ENCODE measurements at regions not wholly inside any gene's neighbourhood (a gene's known extent, or its start where the extent isn't known, plus 50 kb on each side); places are given as distances from the start of the nearest gene placed in this dataset.

DNA sequence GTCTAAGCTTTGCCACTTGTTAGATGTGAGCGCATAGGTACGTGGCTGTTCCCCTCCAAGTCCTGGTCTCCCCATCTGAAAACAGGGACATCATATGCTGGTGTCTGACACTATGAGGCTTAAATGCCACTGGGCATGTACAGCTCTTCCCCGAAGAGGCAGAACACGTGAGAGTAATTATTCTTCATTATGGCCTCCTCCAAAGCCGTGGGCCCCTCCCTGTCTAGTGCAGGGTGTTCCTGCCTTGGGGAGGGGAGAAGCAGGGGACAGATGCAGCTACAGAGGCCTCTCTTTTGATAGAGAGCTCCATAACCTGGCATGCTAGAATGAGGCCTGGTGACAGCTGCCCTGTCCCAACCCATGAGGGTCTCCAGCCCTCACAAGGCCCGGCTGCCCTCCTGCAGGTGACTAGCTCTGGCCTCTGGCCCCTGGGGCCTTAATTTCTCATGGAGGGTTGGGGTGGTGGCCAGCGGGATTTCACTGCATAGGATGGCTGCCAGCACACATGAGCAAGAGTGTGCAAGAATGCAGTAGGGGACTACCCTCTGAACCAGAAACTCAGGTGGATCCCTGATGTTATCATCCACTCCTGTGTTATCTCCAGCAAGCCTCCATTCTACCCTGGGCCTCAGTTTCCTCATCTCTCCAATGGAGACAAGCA lies 334.6 kb downstream of the MN1 start:
- DNase-seq = no peak
- WGBS (ENCODE audit: insufficient coverage) = 75% methylated on average over 6 of the region's 7 CpGs
- Histone ChIP-seq H3K9me3 (replicated peaks; ENCODE audit: control insufficient read depth, low read depth, low read length) (peaks cover 3% of the 10 kb centered on the region), H3K4me1 (ENCODE audit: control insufficient read depth, insufficient read depth, low read length) (peaks cover 18% of the 10 kb centered on the region), H3K27me3 (ENCODE audit: control insufficient read depth, insufficient read depth, low read length) (peaks cover 21% of the 10 kb centered on the region), H3K4me3 (ENCODE audit: low read length) (no peak overlapping the region), H3K27ac (ENCODE audit: low read length) (peak overlapping the region; percentile 29), H3K36me3 (ENCODE audit: control insufficient read depth, insufficient read depth, low read length) (no peaks in the 10 kb centered on the region)

DNA sequence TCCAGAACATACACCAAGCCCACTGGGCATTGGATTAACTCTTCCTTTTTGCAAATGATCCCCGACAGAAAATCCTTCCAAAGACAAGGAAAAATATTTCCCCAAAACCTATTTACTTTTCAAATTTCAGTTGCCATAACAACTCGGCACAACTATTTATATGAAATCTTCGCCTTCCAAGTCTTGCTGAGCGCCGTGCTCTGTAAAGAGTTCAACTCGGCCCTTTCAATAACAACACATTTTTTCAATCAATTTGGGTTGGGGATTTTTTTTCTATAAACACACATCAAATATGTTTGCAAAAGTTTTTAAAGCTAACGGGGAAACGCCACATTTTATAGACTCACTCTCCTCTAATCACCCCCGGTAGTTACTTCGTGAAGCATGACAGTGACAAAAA lies 333.8 kb downstream of the MN1 start:
- peak; percentile 94 for DNase-seq
- 0% methylated on average over 1 of the region's 10 CpGs for WGBS (ENCODE audit: insufficient coverage)
- peaks cover 14% of the 10 kb centered on the region for H3K27me3 ChIP-seq (ENCODE audit: control insufficient read depth, insufficient read depth, low read length)
- peak overlapping the region; percentile 79 for H3K27ac ChIP-seq (ENCODE audit: low read length)
- H3K9me3 ChIP-seq (replicated peaks; ENCODE audit: control insufficient read depth, low read depth, low read length) = peaks cover 3% of the 10 kb centered on the region
- H3K4me3 ChIP-seq (ENCODE audit: low read length) = no peak overlapping the region
- H3K36me3 ChIP-seq (ENCODE audit: control insufficient read depth, insufficient read depth, low read length) = no peaks in the 10 kb centered on the region
- H3K4me1 ChIP-seq (ENCODE audit: control insufficient read depth, insufficient read depth, low read length) = peaks cover 18% of the 10 kb centered on the region

DNA sequence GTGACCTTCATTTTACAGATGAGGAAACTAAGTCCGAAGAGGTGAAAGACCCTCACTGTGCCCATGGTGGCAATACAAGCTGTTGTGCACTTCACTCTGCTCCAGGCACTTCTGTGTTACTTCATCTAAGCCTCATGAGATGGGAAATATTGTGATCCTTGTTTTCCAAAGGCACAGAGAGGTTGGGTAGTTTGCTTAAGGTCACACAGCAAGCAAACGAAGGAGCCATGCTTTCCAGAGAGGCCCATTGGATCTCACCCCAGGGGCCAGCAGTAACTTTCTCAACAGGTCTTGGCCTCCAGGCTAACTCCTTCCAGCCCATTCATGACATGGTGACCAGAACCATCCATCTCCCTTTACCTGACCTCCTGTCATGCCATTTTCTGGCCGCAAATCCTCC lies 332.8 kb downstream of the MN1 start:
- H3K4me3 ChIP-seq (ENCODE audit: low read length) = no peak overlapping the region
- H3K27me3 ChIP-seq (ENCODE audit: control insufficient read depth, insufficient read depth, low read length) = peaks cover 9% of the 10 kb centered on the region
- no peaks in the 10 kb centered on the region for H3K36me3 ChIP-seq (ENCODE audit: control insufficient read depth, insufficient read depth, low read length)
- no peak overlapping the region for H3K27ac ChIP-seq (ENCODE audit: low read length)
- WGBS (ENCODE audit: insufficient coverage) = 55% methylated on average over 3 of the region's 3 CpGs
- H3K4me1 ChIP-seq (ENCODE audit: control insufficient read depth, insufficient read depth, low read length) = peaks cover 18% of the 10 kb centered on the region
- DNase-seq = no peak
- H3K9me3 ChIP-seq (replicated peaks; ENCODE audit: control insufficient read depth, low read depth, low read length) = peaks cover under 1% of the 10 kb centered on the region

DNA sequence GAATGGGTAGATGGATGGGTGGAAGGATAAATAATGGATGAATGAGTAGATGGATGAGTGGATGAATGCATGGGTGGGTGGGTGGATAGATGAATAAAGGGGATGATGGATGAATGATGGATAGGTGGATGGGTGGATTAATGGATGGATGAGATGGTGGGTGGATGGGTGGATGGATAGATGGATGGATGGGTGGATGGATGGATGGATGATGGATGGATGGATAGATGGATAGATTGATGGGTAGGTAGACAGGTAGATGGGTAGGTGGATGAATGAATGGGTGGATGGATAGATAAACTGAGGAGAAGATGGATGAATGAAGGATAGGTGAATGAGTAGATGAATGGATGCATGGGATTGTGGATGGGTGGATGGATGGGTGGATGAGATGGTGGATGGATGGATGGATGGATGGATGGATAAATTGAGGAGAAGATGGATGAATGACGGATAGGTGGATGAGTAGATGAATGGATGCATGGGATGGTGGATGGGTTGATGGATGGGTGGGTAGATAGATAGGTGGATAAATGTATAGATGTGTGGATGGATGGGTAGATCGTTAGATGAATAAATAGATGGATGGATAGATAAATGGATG lies 331.3 kb downstream of the MN1 start:
- no peak overlapping the region for H3K27ac ChIP-seq (ENCODE audit: low read length)
- DNase-seq = no peak
- no peaks in the 10 kb centered on the region for H3K36me3 ChIP-seq (ENCODE audit: control insufficient read depth, insufficient read depth, low read length)
- peaks cover 7% of the 10 kb centered on the region for H3K27me3 ChIP-seq (ENCODE audit: control insufficient read depth, insufficient read depth, low read length)
- 96% methylated on average over 2 of the region's 2 CpGs for WGBS (ENCODE audit: insufficient coverage)
- H3K4me3 ChIP-seq (ENCODE audit: low read length) = no peak overlapping the region
- H3K9me3 ChIP-seq (replicated peaks; ENCODE audit: control insufficient read depth, low read depth, low read length) = no peaks in the 10 kb centered on the region
- H3K4me1 ChIP-seq (ENCODE audit: control insufficient read depth, insufficient read depth, low read length) = peaks cover 26% of the 10 kb centered on the region

DNA sequence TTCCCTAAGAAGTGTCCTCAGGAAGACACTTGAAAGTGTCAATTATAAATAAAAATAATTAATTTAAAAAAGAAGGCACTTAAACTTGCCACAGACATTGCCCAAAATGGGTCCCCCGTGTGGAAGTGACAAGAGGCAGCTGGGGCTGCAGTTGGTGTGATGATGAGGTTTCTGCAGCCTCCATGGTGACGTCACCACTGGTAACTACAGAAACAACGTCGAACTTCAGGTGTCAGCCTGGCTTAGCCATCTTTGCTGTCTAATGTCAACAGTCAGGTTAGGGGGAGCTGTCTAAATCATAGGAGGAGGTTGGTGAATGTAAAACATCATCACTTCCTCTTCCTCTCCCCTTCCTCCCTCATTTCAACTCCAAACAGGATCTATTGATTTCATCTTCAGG lies 328.6 kb downstream of the MN1 start:
- WGBS (ENCODE audit: insufficient coverage) = 33% methylated on average over 1 of the region's 4 CpGs
- Histone ChIP-seq H3K27me3 (ENCODE audit: control insufficient read depth, insufficient read depth, low read length) (peaks cover 17% of the 10 kb centered on the region), H3K27ac (ENCODE audit: low read length) (no peak overlapping the region), H3K9me3 (replicated peaks; ENCODE audit: control insufficient read depth, low read depth, low read length) (no peaks in the 10 kb centered on the region), H3K4me1 (ENCODE audit: control insufficient read depth, insufficient read depth, low read length) (peaks cover 18% of the 10 kb centered on the region), H3K4me3 (ENCODE audit: low read length) (no peak overlapping the region), H3K36me3 (ENCODE audit: control insufficient read depth, insufficient read depth, low read length) (no peaks in the 10 kb centered on the region)
- no peak for DNase-seq

DNA sequence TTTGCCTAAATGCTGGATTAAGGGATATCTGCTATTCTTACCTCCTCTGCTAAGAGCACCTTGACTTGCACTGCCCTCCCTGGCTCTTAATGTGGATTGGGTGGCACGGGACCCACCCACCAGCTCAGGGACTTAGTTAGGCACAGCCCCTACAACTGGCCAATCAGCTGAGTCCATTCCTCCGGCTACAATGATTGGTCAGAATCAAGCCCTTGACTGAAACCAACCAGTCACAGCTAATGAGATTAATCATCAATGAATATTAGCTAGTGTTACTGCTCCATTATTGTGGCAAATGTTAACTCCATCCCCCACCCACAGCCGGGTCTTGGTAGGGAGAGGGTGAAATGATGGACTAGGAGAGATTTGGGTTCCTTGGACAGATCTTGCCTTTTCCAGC lies 328.0 kb downstream of the MN1 start:
- Histone ChIP-seq H3K27ac (ENCODE audit: low read length) (no peak overlapping the region), H3K36me3 (ENCODE audit: control insufficient read depth, insufficient read depth, low read length) (no peaks in the 10 kb centered on the region), H3K4me1 (ENCODE audit: control insufficient read depth, insufficient read depth, low read length) (peaks cover 13% of the 10 kb centered on the region), H3K4me3 (ENCODE audit: low read length) (no peak overlapping the region), H3K9me3 (replicated peaks; ENCODE audit: control insufficient read depth, low read depth, low read length) (no peaks in the 10 kb centered on the region), H3K27me3 (ENCODE audit: control insufficient read depth, insufficient read depth, low read length) (peaks cover 17% of the 10 kb centered on the region)
- no peak for DNase-seq
- WGBS (ENCODE audit: insufficient coverage) = 100% methylated on average over 1 of the region's 3 CpGs

DNA sequence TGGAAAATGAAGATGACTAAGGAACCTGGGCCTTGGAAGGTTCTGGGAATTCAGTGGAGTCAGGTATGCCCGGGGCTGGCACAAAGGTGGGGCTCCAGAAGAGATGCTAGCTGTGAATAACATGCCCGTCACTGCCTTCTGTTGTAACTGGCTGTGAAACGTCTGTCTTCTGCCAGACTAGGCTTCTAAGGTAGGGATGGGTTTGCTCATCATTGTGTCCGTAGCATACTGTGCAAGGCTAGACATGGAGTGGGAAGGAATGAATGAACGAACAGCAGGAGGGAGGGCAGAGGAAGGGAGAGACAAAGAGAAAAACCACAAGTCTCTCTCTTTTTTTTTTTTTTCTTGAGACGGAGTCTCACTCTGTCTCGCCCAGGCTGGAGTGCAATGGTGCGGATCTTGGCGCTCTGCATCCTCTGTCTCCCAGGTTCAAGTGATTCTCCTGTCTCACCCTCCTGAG lies 327.4 kb downstream of the MN1 start:
- Histone ChIP-seq H3K27me3 (ENCODE audit: control insufficient read depth, insufficient read depth, low read length) (peaks cover 14% of the 10 kb centered on the region), H3K27ac (ENCODE audit: low read length) (no peak overlapping the region), H3K4me3 (ENCODE audit: low read length) (no peak overlapping the region), H3K9me3 (replicated peaks; ENCODE audit: control insufficient read depth, low read depth, low read length) (no peaks in the 10 kb centered on the region), H3K36me3 (ENCODE audit: control insufficient read depth, insufficient read depth, low read length) (no peaks in the 10 kb centered on the region), H3K4me1 (ENCODE audit: control insufficient read depth, insufficient read depth, low read length) (peaks cover 13% of the 10 kb centered on the region)
- 62% methylated on average over 3 of the region's 9 CpGs for WGBS (ENCODE audit: insufficient coverage)
- no peak for DNase-seq

DNA sequence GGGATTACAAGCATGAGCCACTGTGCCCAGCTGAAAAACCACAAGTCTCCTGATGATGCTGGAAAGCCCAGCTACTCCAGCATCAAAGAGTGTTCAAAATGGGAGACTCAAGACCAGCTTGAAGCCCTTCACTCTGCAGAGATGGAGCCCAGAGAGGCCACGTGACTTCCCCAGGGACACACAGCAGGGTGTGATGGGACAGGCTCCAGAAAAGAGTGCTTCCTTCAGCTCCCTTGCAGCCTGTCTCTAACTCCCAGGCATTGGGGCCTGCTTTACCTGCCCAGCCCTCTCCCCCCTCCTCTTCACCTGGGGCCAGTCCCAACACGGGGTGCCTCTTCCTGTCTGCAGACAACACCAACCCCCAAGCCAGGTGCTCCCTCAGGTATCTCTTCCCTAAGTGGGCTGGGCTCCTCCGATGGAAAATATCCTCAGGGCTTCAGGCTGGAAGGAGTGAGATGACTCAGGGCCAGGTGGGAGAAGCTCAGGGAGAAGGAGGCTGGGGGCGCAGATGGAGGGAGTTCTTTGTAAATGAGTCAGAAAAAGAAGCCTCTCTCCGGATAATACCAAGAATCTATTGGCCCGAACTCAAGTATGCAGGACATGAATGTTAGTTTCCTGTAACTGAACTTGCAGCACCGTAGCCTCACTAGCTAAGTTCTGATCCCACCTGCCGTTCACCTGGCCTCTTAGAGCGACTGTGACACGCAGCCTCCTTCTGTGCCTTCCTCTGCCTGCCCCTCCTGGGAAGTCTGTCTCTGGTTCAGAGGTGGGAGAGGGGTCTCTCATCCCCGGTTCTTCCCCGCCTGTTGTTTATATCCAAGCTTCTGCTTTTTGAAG lies 326.6 kb downstream of the MN1 start:
- WGBS (ENCODE audit: insufficient coverage) = 14% methylated on average over 4 of the region's 12 CpGs
- Histone ChIP-seq H3K27ac (ENCODE audit: low read length) (no peak overlapping the region), H3K4me3 (ENCODE audit: low read length) (no peak overlapping the region), H3K9me3 (replicated peaks; ENCODE audit: control insufficient read depth, low read depth, low read length) (no peaks in the 10 kb centered on the region), H3K4me1 (ENCODE audit: control insufficient read depth, insufficient read depth, low read length) (peaks cover 13% of the 10 kb centered on the region), H3K36me3 (ENCODE audit: control insufficient read depth, insufficient read depth, low read length) (no peaks in the 10 kb centered on the region), H3K27me3 (ENCODE audit: control insufficient read depth, insufficient read depth, low read length) (peaks cover 14% of the 10 kb centered on the region)
- DNase-seq = peak; percentile 90

DNA sequence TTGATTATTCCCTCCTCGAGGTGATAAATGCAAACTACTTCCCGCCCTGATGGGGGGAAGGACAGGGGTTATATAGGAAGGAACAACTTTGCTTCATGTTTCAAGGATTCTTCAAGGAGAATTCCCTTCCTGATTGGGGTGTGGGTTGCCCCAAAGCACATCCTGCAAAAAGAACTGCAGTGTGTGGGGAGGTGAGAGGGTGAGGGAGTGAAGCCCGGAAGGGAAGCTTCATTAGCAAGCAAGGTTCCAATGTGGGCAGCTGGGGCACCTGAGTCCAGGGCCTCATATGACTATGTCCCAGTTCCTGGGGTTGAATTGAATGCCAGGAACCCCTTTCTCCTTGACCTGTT lies 326.0 kb downstream of the MN1 start:
- H3K4me1 ChIP-seq (ENCODE audit: control insufficient read depth, insufficient read depth, low read length) = peaks cover 16% of the 10 kb centered on the region
- no peaks in the 10 kb centered on the region for H3K9me3 ChIP-seq (replicated peaks; ENCODE audit: control insufficient read depth, low read depth, low read length)
- DNase-seq = no peak
- peaks cover 14% of the 10 kb centered on the region for H3K27me3 ChIP-seq (ENCODE audit: control insufficient read depth, insufficient read depth, low read length)
- no peaks in the 10 kb centered on the region for H3K36me3 ChIP-seq (ENCODE audit: control insufficient read depth, insufficient read depth, low read length)
- H3K4me3 ChIP-seq (ENCODE audit: low read length) = no peak overlapping the region
- H3K27ac ChIP-seq (ENCODE audit: low read length) = no peak overlapping the region
- no CpG with 5 or more reads among the region's 3 CpGs for WGBS (ENCODE audit: insufficient coverage)

DNA sequence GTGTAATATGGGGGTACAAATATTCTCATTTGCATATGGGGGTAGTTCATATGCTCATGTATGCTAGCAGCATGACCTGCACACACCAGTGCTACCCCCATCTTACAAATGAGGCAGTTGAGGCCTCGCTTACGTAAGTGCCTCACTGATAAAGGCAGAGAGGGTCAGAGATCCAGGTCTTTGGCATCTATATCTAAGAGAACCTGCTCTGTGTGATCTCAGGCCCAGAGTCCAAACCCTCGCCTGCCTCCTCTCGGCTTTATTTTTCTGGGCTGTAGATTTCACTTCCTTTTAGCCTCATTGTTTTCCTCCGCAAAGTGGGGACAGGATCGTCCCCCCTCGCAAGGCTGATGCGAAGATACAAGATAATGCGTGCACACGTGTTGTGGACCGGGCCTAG lies 325.2 kb downstream of the MN1 start:
- Histone ChIP-seq H3K9me3 (replicated peaks; ENCODE audit: control insufficient read depth, low read depth, low read length) (no peaks in the 10 kb centered on the region), H3K4me1 (ENCODE audit: control insufficient read depth, insufficient read depth, low read length) (peaks cover 23% of the 10 kb centered on the region), H3K4me3 (ENCODE audit: low read length) (no peak overlapping the region), H3K36me3 (ENCODE audit: control insufficient read depth, insufficient read depth, low read length) (no peaks in the 10 kb centered on the region), H3K27me3 (ENCODE audit: control insufficient read depth, insufficient read depth, low read length) (peaks cover 15% of the 10 kb centered on the region), H3K27ac (ENCODE audit: low read length) (no peak overlapping the region)
- no peak for DNase-seq
- 87% methylated on average over 11 of the region's 11 CpGs for WGBS (ENCODE audit: insufficient coverage)
